ENCODE measurements at regions not wholly inside any gene's neighbourhood (a gene's known extent, or its start where the extent isn't known, plus 50 kb on each side); places are given as distances from the start of the nearest gene placed in this dataset.
"Not testable (repeated sequence)": the region's sequence is repeated elsewhere in the genome, so short reads cannot be mapped to it uniquely, and the experiment has no call there.

DNA sequence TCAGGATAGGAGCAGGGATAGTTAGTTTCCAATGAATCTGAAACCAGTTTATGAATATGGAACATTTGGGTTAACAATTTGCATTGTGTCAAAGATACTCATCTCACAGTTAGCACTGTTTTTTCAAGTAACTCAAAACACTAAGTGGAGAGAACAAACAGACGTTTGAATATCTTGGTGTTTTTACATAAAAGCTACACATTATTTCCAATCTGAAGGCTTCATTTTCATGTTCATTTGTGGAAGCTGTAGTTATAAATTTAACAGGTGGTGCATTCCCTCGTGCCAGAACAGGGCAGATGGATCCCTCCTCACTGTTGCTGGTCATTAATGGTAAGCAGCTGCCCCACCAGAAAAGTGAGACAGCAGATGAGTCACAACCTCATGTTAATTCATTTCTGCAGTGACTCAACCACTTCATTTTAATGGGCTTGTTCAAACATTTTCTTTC lies 286.9 kb downstream of the TMX3 start:
- no peak for ATAC-seq

DNA sequence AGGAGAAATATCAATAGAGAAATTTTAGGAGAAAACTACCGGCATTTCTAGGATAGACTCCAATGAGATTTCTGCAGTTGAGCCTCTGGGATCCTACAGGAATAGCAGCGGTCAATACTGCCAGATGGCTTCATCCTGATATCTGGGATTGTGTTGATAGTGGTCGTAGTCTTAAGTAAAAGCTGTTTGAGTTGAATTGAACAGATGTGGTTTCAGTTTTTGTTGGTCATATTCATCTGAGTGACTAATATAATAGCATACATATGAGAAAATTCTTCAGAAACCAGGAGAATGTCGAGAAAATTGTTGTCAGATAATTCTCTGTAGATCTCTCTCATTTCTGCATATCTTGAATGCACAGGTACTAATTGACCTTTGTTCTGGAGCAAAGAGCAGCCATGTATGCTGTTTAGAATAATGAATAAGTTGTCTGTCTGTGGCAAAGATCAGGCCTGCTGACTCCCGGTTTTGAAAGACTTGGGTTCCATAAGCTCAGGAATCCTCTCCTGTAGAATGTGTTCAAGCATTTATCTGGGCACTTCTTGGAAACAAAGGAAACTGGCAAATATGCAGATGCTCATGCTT lies 288.1 kb downstream of the TMX3 start:
- no peak for ATAC-seq

DNA sequence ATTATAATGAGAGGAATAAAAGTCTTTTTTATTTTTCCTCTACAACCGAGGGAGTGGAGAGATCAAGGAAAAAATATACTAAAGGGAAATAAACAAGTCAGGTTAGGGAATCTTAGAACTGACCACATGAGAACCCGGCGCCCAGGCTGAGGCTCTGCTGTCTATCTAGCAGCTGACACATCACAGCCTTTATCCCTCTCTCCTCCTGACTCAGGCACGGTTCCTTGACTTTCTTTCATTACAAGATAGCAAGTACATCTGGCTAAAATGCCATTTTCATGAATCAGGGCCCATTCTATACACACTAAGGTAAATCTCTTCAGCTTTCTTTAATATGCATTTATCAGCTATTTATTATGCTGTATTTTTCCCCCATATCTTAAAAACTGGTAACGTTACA lies 296.0 kb downstream of the TMX3 start:
- ATAC-seq, result no peak

DNA sequence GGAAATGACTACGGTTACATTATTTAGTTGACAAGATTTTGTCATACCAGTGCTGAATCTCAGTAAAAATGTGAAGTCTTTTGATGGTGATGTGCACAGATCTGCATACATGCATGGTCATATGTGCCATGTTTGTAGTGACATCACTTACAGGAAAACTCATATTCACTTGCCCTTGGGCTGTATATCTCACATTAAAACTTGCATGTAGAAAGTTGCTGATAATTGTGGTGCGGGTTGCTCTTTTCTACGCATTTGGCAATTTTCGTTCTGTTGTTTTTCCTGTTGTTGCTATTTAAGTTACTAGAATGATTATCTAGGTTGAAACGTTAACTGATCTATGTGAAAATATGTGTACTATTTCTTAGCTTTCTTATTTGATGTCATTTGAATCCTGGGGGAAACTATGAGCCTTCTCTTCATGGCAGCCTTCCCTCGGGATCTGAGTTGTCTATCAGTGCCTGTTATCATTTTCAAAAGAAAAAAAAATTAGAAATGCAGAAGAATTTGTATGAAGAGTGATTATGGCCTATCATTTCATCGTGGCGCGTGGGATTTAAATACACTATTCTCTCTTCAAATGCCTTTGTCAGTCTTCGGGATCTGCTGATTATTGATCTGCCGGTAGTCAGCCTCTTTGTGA lies 296.6 kb downstream of the TMX3 start:
- no peak for ATAC-seq

DNA sequence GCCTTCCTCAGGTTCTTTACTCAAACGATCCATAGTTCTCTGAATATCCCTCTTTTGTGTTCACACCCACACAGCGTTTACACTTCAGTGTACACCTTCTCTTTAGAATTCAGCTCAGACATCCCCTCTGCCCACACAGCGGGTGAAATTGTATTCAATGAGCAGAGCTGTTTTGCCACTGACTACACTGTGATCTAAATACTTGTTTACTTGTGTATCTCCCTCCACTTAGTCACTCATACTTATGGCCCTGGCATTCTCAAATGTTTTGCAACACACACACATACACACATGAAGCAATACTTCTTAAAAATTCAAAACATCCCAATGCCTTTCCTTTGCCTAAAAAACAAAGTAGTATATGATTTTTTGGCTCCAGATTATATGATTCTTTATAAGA lies 297.1 kb downstream of the TMX3 start:
- ATAC-seq, result no peak

DNA sequence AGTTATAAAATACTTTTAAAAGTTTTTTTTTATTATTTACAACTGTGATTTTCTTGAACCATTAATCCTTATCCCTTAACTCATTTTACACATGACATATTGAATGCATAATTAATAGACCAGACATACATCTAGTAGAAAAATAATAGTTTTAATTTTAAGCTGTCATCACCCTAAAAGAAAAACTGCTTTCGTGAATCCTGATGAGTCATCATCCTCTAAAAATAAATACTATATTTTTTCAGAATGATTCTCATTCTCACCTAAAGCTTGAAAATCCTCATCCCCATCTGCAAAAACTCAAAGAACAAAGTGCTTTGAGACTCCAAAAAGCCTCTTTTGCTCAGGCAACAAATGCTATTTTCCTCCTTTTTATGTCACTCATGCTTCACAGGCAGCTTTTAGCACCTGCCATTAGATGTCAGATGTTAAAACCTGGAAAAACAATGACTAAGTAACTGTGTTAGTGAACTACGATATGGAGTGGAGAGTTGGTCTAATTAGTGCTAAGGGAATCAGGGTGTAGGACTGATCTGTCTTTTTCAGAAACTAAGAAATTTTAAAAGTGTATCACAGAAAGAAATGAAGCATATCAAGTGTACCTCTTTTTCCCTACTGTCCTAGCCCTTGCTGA lies 297.6 kb downstream of the TMX3 start:
- no peak for ATAC-seq

DNA sequence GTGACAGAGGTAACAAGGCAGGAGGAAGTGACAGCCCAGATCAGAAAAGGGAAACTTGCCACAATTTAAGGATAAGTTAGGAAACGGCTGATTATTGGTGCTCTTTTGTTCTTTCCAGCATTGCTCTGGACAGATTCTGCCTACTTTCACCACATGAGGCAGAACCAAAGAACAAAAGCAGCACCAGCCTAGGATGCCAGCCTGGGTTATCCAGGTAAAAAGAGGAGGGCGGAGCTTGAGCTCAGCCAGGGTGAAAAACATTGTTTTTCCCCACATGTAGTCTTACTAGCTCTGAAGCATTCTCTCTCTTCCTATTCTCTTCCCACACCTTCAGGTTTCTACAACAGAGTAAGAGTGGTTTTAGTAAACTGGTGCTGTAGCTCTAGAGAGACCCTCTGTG lies 300.5 kb downstream of the TMX3 start:
- no peak for ATAC-seq

DNA sequence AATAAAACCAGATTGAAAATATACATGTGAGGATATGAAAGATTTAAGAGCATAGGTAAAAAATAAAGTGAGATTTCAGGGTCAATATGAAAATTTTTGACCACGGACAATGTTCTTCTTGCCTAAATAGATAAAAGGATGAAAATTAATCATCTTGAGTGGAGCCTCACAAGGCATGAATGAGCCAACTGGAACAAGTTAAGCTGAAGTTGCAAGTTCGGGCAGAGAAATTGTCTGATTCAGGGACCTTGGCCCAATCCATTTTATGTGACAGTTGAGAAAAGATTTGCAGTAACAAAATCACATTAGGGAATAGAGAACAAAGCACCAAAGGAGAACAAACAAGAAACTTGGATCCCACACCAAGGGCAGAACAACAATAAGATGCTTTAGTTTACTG lies 305.3 kb downstream of the TMX3 start:
- ATAC-seq, result no peak

DNA sequence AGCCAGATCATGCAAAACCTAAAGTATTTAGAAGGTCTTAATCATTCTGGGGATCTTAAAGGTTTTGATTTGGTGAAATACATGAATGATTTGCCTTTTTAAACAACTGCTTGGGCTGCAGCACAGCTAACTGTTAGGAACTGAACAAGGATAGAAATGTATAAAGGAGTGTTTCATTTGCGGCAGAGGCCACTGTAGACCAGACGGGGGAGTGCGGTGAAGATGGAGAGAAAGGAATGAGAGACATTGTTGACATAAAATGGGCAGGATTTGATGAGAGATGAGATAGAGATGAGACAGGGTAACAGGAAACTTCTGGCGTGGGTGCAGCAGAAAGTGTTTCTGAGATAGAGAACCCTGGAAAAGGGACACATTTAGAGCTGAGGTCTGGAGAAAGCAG lies 308.1 kb downstream of the TMX3 start:
- no peak for ATAC-seq

DNA sequence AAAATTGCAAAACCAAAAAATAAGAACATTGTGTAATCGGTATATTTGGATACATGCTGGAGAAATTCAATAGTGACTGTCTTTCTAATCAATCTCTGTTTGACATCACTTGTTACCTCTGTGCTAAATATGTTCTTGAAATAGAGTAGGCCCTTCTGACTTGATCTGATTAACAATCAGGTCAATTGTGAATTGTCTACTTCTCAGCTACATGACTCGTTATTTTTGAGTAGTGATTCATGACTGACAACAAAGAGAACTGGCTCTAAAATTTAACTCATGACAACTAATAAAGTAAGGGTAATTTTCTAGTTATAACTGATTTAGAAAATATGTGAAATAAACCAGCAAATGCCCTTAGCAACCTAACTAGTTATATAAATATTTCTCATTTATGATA lies 312.1 kb downstream of the TMX3 start:
- no peak for ATAC-seq

DNA sequence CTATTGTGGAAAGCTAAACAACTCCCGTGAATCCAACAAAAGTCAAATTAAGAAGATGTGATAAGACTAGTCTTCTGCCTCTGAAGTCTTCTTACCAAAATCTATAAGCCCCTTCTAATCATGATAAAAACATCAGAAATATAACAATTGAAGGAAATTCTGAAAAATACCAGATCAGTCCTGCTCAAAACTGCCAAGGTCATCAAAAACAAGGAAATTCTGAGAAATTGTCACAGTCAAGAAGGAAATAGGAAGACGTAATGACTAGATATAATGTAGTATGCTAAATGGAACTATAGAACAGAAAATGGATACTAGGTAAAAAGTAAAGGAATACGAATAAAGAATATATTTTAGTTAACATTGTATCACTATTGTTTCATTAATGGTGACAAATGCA lies 314.0 kb downstream of the TMX3 start:
- no peak for ATAC-seq

DNA sequence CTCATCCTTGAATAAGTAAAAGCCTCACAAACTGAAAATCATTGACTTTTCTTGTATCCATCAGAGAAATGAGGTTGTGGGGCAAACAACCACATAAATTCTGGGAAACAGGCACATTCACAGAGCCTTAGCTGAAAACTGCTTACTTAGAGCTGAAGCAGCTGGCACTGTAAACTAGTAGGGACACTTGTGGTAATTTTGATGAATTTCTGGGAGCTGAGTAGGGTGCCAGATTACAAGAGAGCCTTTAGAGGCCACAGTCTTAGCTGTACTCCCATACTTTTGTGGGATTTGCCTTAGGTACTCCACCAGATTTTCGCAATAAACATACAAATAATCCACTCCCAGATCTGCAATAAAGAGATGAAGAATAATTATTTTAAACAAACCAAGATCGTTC lies 315.2 kb downstream of the TMX3 start:
- ATAC-seq, result no peak

DNA sequence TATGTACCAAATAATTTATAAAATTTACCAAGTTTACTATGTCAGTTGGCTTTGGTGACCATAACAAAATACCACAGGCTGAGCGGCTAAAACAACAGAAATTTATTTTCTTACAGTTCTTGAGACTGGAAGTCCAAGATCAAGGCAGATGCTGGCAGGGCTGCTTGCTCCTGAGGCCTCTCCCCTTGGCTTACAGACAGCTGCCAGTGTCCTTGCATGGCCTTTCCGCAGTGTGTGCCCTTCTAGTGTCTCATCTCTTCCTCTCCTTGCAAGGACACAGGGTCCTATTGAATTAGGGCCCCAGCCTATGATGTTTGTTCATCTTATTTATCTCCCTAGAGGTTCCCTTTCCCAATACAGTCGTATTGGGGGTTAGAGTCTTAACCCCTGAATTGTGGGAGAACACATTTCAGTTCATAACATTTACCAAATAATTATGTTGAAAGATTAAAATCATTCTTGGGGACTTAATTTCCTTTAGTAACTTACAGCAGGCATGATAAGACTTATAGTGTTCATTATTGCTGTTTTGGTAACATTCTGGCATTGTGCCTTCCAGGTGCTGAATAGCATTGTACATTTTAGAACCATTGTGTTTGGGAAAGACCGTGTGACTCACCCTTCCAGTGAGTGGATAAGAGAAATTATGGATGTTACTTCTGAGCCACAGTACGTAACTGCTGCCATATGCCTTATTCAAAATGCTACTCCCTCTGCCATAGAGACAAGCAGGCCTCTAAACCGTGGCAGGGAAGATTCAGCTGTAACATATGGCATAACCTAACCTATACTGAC lies 317.5 kb downstream of the TMX3 start:
- ATAC-seq, result no peak

DNA sequence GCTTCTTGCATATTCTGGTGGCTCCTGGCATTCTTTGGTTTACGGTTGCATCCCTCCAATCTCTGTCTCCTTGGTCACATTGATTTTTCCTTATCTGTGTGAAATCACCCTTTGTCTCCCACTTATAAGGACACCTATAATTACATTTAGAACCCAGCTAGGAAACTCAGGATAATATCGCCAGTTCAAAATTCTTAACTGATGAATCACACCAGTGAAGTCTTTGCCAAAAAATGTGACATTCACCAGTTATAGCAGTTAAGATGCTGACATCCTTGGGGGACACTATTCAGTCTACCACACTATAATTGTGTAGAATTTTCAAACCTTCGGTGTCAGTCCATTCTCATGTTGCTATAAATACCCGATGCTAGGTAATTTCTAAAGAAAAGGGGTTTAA lies 320.2 kb downstream of the TMX3 start:
- no peak for ATAC-seq

DNA sequence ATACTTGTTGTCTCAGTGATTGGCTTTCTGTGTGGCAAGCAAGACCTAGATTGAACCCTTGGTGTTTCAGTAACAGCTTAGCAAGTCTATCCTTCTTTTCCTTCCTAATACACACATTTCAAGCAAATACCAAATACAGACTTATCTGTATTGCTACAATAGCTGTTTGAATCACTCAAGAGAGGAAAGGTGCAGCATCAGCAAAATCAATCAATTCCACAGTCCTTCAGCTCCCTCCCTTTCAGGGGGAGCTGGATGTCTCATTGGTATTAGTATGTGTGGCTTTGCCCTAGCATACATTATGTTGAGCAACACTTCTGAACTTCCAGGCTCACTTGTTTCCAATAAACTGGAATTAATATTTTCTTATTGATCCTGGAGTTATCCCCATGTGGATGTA lies 323.1 kb downstream of the TMX3 start:
- no peak for ATAC-seq

DNA sequence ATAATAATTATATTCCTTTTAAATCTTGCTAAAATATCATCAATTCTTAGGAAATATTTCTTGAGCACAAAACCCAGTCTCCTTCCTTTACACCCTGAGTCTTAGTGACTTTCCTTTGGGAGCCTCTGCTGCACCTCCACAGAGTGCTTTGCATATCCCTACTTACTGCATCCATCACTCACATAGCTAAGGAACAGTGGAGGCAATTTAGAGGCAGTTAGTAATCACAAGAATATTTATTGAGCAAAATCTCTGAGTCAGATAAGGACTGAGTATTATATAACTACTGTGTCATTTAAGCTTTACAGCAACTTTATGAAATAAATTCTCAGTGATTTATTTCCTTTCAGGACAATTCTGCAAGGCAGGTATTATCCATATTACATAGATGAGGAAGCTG lies 327.7 kb downstream of the TMX3 start:
- no peak for ATAC-seq

DNA sequence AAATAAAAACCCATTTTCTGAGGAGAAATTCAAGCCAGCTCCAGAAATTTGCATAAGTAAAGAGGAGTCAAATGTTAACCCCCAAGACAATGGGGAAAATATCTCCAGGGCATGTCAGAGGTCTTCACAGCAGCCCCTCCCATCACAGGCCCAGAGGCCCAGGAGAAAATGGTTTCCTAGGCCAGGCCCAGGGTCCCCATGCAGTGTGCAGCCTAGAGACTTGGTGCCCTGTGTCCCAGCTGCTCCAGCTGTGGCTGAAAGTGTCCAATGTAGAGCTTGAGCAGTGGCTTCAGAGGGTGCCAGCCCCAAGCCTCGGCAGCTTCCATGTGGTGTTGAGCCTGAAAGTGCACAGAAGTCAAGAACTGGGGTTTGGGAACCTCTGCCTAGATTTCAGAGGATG lies 330.9 kb downstream of the TMX3 start:
- ATAC-seq, result not testable (repeated sequence)

DNA sequence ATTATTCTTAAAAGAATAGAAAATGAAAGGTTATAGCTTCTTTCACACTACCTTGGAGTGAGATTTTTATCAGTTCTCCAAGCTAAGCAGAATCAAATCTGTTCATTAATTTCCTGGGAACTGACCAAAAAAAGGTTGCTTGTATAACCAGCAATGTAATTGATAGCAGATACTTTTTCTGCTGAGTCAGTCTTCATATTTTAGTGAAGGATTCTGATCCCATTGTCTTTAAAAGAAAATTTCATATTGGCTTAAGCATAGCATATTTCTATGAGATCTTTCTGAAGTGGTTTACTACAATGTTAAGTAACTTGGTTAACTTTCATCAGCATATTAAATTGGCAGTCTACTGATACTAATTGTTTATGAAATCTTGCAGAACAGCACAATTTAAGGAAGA lies 338.0 kb downstream of the TMX3 start:
- no peak for ATAC-seq

DNA sequence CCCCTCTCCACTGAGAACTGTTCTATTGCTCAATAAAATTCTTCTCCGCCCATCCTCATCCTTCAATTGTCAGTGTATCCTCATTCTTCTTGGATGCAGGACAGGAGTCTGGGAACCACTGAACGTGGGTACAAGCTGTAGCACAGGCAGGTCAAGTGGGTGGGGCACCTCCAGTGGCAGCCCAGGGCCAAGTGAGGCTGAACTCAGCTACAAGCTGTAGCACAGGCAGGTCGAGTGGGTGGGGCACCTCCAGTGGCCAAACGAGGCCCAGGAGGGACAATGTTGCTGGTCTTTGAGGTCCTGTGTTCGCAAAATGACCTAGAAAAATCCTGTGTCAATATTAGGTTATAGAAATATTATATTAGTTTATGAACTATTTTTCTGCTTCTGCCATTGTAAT lies 352.0 kb downstream of the TMX3 start:
- ATAC-seq, result no peak

DNA sequence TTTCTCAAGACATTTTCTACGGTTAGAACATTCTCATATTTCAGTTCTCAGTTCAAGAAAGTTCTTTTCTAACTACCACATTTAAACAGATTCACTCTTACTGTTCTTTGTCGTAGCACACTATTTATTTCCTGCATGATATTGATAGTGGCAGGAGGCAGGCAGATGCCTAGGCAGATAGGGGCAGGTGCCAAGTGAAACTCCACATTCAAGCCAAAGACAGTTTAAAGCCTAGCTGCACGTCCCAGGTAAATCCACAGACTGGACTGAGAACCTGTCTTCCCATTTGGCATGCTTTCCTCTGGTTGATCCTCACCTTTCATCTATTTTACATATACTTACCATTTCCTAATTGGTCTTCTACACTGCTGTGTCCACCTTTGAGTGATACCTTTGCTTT lies 359.3 kb downstream of the TMX3 start:
- no peak for ATAC-seq

DNA sequence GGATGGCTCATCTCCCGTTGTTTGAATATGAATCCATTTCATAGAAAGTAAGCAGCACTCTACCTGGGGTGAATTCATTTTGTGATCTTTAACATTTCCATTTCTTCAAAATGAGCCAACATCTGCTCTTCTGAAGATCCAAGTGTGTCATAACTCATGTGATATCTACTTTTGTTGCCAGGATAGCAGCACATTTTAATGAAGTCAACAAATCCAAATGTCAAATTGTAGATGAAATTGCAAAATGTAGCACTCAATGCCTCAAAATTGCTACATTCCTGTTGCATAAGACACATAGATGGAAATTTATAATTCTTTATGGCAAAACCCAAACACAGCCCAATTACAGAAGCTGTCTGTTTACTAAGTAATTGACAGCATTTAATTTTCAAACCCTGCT lies 360.7 kb downstream of the TMX3 start:
- no peak for ATAC-seq

DNA sequence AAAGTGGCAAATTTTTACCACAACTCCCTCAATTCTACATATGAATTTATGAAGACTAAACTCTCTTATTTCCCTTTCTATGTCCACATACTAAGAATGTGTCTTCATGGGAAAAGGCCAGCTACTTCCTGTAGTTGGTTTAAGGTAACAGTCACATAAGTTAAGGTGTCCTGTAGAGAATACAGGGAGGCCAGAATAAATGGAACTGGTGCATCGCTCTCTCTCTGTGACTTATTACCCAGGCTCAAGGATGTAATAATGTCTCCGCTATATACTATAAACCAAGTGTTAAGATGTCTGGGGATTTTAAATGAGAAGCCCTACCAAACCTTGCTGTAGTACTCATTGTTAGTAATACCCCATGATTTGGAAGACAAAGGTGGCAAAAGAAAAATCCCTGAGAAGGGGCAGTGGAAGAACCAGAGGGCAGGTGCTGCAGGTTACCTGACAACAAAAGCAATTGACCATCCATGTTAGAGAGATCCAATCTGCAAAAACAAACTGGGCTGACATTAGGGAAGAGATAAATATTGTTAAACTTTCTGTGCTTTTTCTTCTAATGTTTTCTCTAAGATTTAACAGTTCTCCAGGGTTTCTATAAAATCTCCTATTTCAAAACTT lies 372.8 kb downstream of the TMX3 start:
- no peak for ATAC-seq

DNA sequence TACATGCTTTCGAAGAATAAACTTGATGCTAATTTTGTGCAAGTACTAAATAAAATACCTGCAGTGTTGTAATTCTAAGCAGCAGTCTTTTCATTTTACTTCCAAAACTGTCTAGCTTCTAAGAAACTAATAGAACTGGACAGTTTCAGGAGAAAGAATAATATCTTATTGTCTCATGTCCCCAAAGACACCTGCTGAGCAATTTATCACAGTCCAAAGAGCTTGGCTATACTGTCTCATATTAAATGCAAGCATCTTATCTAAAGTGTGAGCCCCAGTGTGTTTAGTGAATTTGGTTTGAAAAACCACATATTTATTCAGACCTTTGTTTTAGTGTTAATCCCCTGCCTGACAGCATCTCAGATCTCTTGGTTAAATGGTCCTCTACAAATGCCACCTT lies 374.3 kb downstream of the TMX3 start:
- ATAC-seq, result no peak
